ENCODE measurements at regions not wholly inside any gene's neighbourhood (a gene's known extent, or its start where the extent isn't known, plus 50 kb on each side); places are given as distances from the start of the nearest gene placed in this dataset.

DNA sequence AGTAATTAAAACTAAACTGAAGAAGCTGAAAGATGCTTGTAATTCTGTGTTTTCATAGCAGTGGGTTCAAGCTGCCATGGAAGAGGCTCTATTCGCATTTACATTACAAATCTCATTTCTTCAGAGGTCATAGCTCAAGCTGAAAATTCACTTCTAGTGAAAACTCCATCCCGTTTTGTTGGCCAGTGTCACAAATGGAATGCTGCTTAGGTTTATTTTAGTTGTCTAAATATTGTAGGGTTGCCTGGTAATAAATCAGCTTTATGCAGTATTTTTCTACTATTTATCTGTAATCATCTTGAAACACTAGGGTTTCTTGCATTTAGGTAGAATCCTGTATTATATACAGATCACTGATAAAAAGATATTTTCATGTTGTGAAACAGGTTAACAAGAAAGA, 240.6 kb downstream of the PTBP2 start:
- H3K79me1 ChIP-seq (ENCODE audit: low read depth, low read length) = no peaks in the 10 kb centered on the region
- H3K4me3 ChIP-seq (ENCODE audit: low read length in 2 of 2) = no peak overlapping the region
- no peak overlapping the region for H3K27ac ChIP-seq (replicated peaks; ENCODE audit: low read length)
- H2BK120ac ChIP-seq (ENCODE audit: low read depth, low read length) = no peak overlapping the region
- no peak overlapping the region for H3K9ac ChIP-seq (ENCODE audit: low read depth, low read length, poor library complexity)
- no peak overlapping the region for H2BK12ac ChIP-seq (ENCODE audit: low read length)
- no peaks in the 10 kb centered on the region for H3K27me3 ChIP-seq (ENCODE audit: control insufficient read depth in 3 of 3, insufficient read depth in 3 of 3, low read depth in 1 of 3, low read length in 3 of 3)
- no peak overlapping the region for H3K14ac ChIP-seq (ENCODE audit: low read length)
- peak overlapping the region; percentile 64 for H2AFZ ChIP-seq (ENCODE audit: low read length)
- H3K4ac ChIP-seq (ENCODE audit: low read length) = no peak overlapping the region
- H3K23ac ChIP-seq (ENCODE audit: low read depth, low read length, poor library complexity) = no peak overlapping the region
- no peaks in the 10 kb centered on the region for H3K4me1 ChIP-seq (ENCODE audit: control insufficient read depth in 2 of 2, insufficient read depth in 1 of 2, low read depth in 1 of 2, low read length in 2 of 2)
- H3K18ac ChIP-seq (ENCODE audit: low read length) = no peak overlapping the region
- no peak overlapping the region for H2BK5ac ChIP-seq (ENCODE audit: low read length)
- no peaks in the 10 kb centered on the region for H3K9me3 ChIP-seq (replicated peaks in 1 of 2; ENCODE audit: control insufficient read depth in 2 of 2, insufficient read depth in 1 of 2, low read depth in 1 of 2, low read length in 2 of 2)
- WGBS, 2 donors (ENCODE audit: extremely low coverage in 2 of 2, insufficient read length in 2 of 2, insufficient replicate concordance in 1 of 2) = no CpG with 5 or more reads among the region's 2 CpGs
- H2BK15ac ChIP-seq (ENCODE audit: low read length) = no peak overlapping the region
- no peak overlapping the region for H4K8ac ChIP-seq (ENCODE audit: low read depth, low read length)
- no peak overlapping the region for H3K4me2 ChIP-seq (ENCODE audit: insufficient read depth, low read length, poor library complexity, severe bottlenecking)
- no peak for DNase-seq (ENCODE audit: low spot score)
- no peak overlapping the region for H4K91ac ChIP-seq (ENCODE audit: low read depth, low read length, poor library complexity)
- no peak overlapping the region for H2AK5ac ChIP-seq (ENCODE audit: low read depth, low read length)
- H3K36me3 ChIP-seq (replicated peaks in 1 of 2; ENCODE audit: control insufficient read depth in 2 of 2, insufficient read depth in 2 of 2, low read length in 2 of 2) = no peaks in the 10 kb centered on the region

DNA sequence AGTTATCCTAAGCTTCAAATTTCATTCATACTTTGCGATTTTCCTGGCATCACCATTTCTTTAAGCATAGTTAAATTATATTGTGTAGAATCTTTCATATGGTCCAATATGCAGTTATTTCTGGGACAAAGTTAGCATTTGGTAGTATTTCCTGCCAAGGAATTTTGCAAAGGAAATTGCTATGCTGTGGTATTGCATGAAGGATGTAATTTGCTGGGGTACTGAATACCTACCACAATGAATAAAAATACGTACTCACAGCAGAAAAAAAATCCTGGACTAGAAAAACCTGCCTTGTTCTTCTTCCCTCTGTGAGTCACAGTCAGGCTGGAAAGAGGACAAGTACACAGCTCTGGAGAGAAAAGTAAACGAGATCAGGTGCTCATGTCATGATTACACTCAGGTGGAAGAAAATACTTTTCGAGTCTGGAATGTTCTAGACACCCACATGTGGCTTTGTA, 241.2 kb downstream of the PTBP2 start:
- no peak overlapping the region for H3K23ac ChIP-seq (ENCODE audit: low read depth, low read length, poor library complexity)
- no peak overlapping the region for H3K4ac ChIP-seq (ENCODE audit: low read length)
- H4K91ac ChIP-seq (ENCODE audit: low read depth, low read length, poor library complexity) = no peak overlapping the region
- H2BK12ac ChIP-seq (ENCODE audit: low read length) = no peak overlapping the region
- H2BK5ac ChIP-seq (ENCODE audit: low read length) = no peak overlapping the region
- H3K79me1 ChIP-seq (ENCODE audit: low read depth, low read length) = no peaks in the 10 kb centered on the region
- H3K14ac ChIP-seq (ENCODE audit: low read length) = no peak overlapping the region
- H3K4me1 ChIP-seq (ENCODE audit: control insufficient read depth in 2 of 2, insufficient read depth in 1 of 2, low read depth in 1 of 2, low read length in 2 of 2) = no peaks in the 10 kb centered on the region
- no peaks in the 10 kb centered on the region for H3K9me3 ChIP-seq (replicated peaks in 1 of 2; ENCODE audit: control insufficient read depth in 2 of 2, insufficient read depth in 1 of 2, low read depth in 1 of 2, low read length in 2 of 2)
- no peak overlapping the region for H2AK5ac ChIP-seq (ENCODE audit: low read depth, low read length)
- H2AFZ ChIP-seq (ENCODE audit: low read length) = no peak overlapping the region
- H3K27me3 ChIP-seq (ENCODE audit: control insufficient read depth in 3 of 3, insufficient read depth in 3 of 3, low read depth in 1 of 3, low read length in 3 of 3) = no peaks in the 10 kb centered on the region
- no peak overlapping the region for H3K18ac ChIP-seq (ENCODE audit: low read length)
- no peak overlapping the region for H2BK15ac ChIP-seq (ENCODE audit: low read length)
- H4K8ac ChIP-seq (ENCODE audit: low read depth, low read length) = no peak overlapping the region
- DNase-seq (ENCODE audit: low spot score) = no peak
- no peaks in the 10 kb centered on the region for H3K36me3 ChIP-seq (replicated peaks in 1 of 2; ENCODE audit: control insufficient read depth in 2 of 2, insufficient read depth in 2 of 2, low read length in 2 of 2)
- no peak overlapping the region for H3K27ac ChIP-seq (replicated peaks; ENCODE audit: low read length)
- no peak overlapping the region for H3K9ac ChIP-seq (ENCODE audit: low read depth, low read length, poor library complexity)
- H3K4me2 ChIP-seq (ENCODE audit: insufficient read depth, low read length, poor library complexity, severe bottlenecking) = no peak overlapping the region
- WGBS, 2 donors (ENCODE audit: extremely low coverage in 2 of 2, insufficient read length in 2 of 2, insufficient replicate concordance in 1 of 2) = no CpG with 5 or more reads among the region's 4 CpGs
- H3K4me3 ChIP-seq (ENCODE audit: low read length in 2 of 2) = no peak overlapping the region
- no peak overlapping the region for H2BK120ac ChIP-seq (ENCODE audit: low read depth, low read length)

DNA sequence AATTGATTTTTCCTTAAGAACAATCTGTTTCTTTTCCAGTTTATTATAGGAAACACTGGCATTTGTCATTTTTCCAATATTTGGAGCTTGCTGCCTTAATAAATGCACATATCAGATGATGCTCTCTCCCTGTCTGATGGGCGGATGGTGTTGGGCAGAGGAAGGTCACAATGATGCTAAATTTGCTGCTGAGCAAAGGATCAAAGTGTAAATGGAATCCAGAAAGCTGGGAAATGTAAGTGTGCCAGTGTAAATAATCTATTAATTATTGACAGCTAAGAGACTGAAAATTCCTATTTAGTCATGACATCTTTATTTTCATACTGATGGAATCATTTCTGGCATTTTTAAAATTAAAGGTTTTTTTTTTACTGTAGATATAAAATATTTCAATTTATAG, 243.2 kb downstream of the PTBP2 start:
- no peak overlapping the region for H3K18ac ChIP-seq (ENCODE audit: low read length)
- WGBS, 2 donors (ENCODE audit: extremely low coverage in 2 of 2, insufficient read length in 2 of 2, insufficient replicate concordance in 1 of 2) = no CpG with 5 or more reads among the region's 1 CpG

DNA sequence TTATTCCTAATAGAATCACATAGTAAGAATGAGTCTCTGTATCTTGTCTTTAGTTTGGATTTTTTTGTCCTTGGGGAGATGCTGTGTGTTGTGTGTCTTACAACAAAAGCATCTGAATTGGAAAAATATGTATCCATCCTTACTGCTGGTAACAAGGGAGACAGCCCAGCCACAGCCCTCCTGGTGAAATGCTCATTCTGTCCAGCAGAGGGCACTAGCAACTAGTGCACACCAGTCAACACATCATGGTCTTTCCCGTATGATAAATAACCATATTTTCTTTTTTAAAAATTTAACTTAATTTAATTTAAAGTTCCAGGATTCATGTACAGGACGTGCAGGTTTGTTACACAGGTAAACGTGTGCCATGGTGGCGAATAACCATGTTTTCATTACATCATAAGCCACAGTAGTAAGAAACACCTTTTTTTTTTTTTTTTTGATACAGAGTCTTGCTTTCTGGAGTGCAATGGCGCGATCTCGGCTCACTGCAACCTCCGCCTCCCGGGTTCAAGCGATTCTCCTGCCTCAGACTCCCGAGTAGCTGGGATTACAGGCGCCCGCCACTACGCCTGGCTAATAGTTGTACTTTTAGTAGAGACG, 245.1 kb downstream of the PTBP2 start:
- peak; percentile 67 for DNase-seq (ENCODE audit: low spot score)
- H2BK12ac ChIP-seq (ENCODE audit: low read length) = no peak overlapping the region
- no peak overlapping the region for H4K8ac ChIP-seq (ENCODE audit: low read depth, low read length)
- no peaks in the 10 kb centered on the region for H3K27me3 ChIP-seq (ENCODE audit: control insufficient read depth in 3 of 3, insufficient read depth in 3 of 3, low read depth in 1 of 3, low read length in 3 of 3)
- H3K36me3 ChIP-seq (replicated peaks in 1 of 2; ENCODE audit: control insufficient read depth in 2 of 2, insufficient read depth in 2 of 2, low read length in 2 of 2) = no peaks in the 10 kb centered on the region
- H2BK5ac ChIP-seq (ENCODE audit: low read length) = no peak overlapping the region
- H3K4me1 ChIP-seq (ENCODE audit: control insufficient read depth in 2 of 2, insufficient read depth in 1 of 2, low read depth in 1 of 2, low read length in 2 of 2) = no peaks in the 10 kb centered on the region
- H3K4me2 ChIP-seq (ENCODE audit: insufficient read depth, low read length, poor library complexity, severe bottlenecking) = no peak overlapping the region
- no peak overlapping the region for H2BK120ac ChIP-seq (ENCODE audit: low read depth, low read length)
- no peak overlapping the region for H3K27ac ChIP-seq (replicated peaks; ENCODE audit: low read length)
- no peak overlapping the region for H3K14ac ChIP-seq (ENCODE audit: low read length)
- no peak overlapping the region for H2AFZ ChIP-seq (ENCODE audit: low read length)
- no CpG with 5 or more reads among the region's 15 CpGs for WGBS, 2 donors (ENCODE audit: extremely low coverage in 2 of 2, insufficient read length in 2 of 2, insufficient replicate concordance in 1 of 2)
- no peak overlapping the region for H3K4me3 ChIP-seq (ENCODE audit: low read length in 2 of 2)
- no peak overlapping the region for H3K4ac ChIP-seq (ENCODE audit: low read length)
- H3K9me3 ChIP-seq (replicated peaks in 1 of 2; ENCODE audit: control insufficient read depth in 2 of 2, insufficient read depth in 1 of 2, low read depth in 1 of 2, low read length in 2 of 2) = no peaks in the 10 kb centered on the region
- H2BK15ac ChIP-seq (ENCODE audit: low read length) = no peak overlapping the region
- H3K79me1 ChIP-seq (ENCODE audit: low read depth, low read length) = no peaks in the 10 kb centered on the region
- no peak overlapping the region for H3K9ac ChIP-seq (ENCODE audit: low read depth, low read length, poor library complexity)
- no peak overlapping the region for H4K91ac ChIP-seq (ENCODE audit: low read depth, low read length, poor library complexity)
- H3K23ac ChIP-seq (ENCODE audit: low read depth, low read length, poor library complexity) = no peak overlapping the region
- H3K18ac ChIP-seq (ENCODE audit: low read length) = no peak overlapping the region
- no peak overlapping the region for H2AK5ac ChIP-seq (ENCODE audit: low read depth, low read length)

More for the DNA sequence above, 243.2 kb downstream of the PTBP2 start:
- no peak overlapping the region for H3K14ac ChIP-seq (ENCODE audit: low read length)
- no peaks in the 10 kb centered on the region for H3K36me3 ChIP-seq (replicated peaks in 1 of 2; ENCODE audit: control insufficient read depth in 2 of 2, insufficient read depth in 2 of 2, low read length in 2 of 2)
- no peak overlapping the region for H2BK5ac ChIP-seq (ENCODE audit: low read length)
- H2AK5ac ChIP-seq (ENCODE audit: low read depth, low read length) = no peak overlapping the region
- no peak overlapping the region for H2BK15ac ChIP-seq (ENCODE audit: low read length)
- H3K27me3 ChIP-seq (ENCODE audit: control insufficient read depth in 3 of 3, insufficient read depth in 3 of 3, low read depth in 1 of 3, low read length in 3 of 3) = no peaks in the 10 kb centered on the region
- no peaks in the 10 kb centered on the region for H3K4me1 ChIP-seq (ENCODE audit: control insufficient read depth in 2 of 2, insufficient read depth in 1 of 2, low read depth in 1 of 2, low read length in 2 of 2)
- no peak overlapping the region for H2AFZ ChIP-seq (ENCODE audit: low read length)
- H3K4me2 ChIP-seq (ENCODE audit: insufficient read depth, low read length, poor library complexity, severe bottlenecking) = no peak overlapping the region
- H3K4ac ChIP-seq (ENCODE audit: low read length) = no peak overlapping the region
- H3K4me3 ChIP-seq (ENCODE audit: low read length in 2 of 2) = no peak overlapping the region
- no peak overlapping the region for H3K27ac ChIP-seq (replicated peaks; ENCODE audit: low read length)
- no peak overlapping the region for H3K23ac ChIP-seq (ENCODE audit: low read depth, low read length, poor library complexity)
- no peak overlapping the region for H2BK12ac ChIP-seq (ENCODE audit: low read length)
- H4K91ac ChIP-seq (ENCODE audit: low read depth, low read length, poor library complexity) = no peak overlapping the region
- no peak overlapping the region for H4K8ac ChIP-seq (ENCODE audit: low read depth, low read length)
- H3K9me3 ChIP-seq (replicated peaks in 1 of 2; ENCODE audit: control insufficient read depth in 2 of 2, insufficient read depth in 1 of 2, low read depth in 1 of 2, low read length in 2 of 2) = no peaks in the 10 kb centered on the region
- no peaks in the 10 kb centered on the region for H3K79me1 ChIP-seq (ENCODE audit: low read depth, low read length)
- DNase-seq (ENCODE audit: low spot score) = no peak
- no peak overlapping the region for H2BK120ac ChIP-seq (ENCODE audit: low read depth, low read length)
- no peak overlapping the region for H3K9ac ChIP-seq (ENCODE audit: low read depth, low read length, poor library complexity)

Data from neuronal stem cell (in vitro differentiated cells).